Smooth muscle cell (in vitro differentiated cells): ENCODE measurements at regions not wholly inside any gene's neighbourhood (a gene's known extent, or its start where the extent isn't known, plus 50 kb on each side); places are given as distances from the start of the nearest gene placed in this dataset.

Source experiments
- DNase-seq: peaks from one replicate; lab custom pipeline; 2025; ENCODE audit not compliant: unreplicated experiment; lab: John Stamatoyannopoulos, UW
- H2AFZ ChIP-seq: fragments of 200-600 bp; sonication (generic); 2 replicates; pipeline ENCODE4 v1.6.0; 2016; ENCODE audit warnings: antibody characterized with exemption, low read depth, mild to moderate bottlenecking
- H3F3A ChIP-seq: fragments of 200-600 bp; sonication (generic); 2 replicates; pipeline ENCODE4 v1.6.0; 2017; ENCODE audit warnings: antibody characterized with exemption, low read depth
- H3K27ac ChIP-seq: fragments of 200-600 bp; sonication (generic); 2 replicates; pipeline ENCODE4 v1.5.1; 2016; ENCODE audit warnings: low read depth, mild to moderate bottlenecking
- H3K27me3 ChIP-seq: fragments of 200-600 bp; sonication (generic); 2 replicates; pipeline ENCODE4 v1.6.1; 2016; ENCODE audit warnings: low read depth, mild to moderate bottlenecking
- H3K36me3 ChIP-seq: fragments of 200-600 bp; sonication (generic); 2 replicates; pipeline ENCODE4 v1.5.1; 2016; ENCODE audit warnings: low read depth
- H3K4me1 ChIP-seq: fragments of 200-600 bp; sonication (generic); 2 replicates; pipeline ENCODE4 v1.5.1; 2016; ENCODE audit warnings: low read depth
- H3K4me2 ChIP-seq: fragments of 200-600 bp; sonication (generic); 2 replicates; pipeline ENCODE4 v1.6.0; 2016; ENCODE audit warnings: mild to moderate bottlenecking
- H3K4me3 ChIP-seq: fragments of 200-600 bp; sonication (generic); 2 replicates; pipeline ENCODE4 v1.5.1; 2016; ENCODE audit warnings: mild to moderate bottlenecking
- H3K79me2 ChIP-seq: fragments of 200-600 bp; sonication (generic); 2 replicates; pipeline ENCODE4 v1.6.0; 2016; ENCODE audit warnings: low read depth, mild to moderate bottlenecking
- H3K9ac ChIP-seq: fragments of 200-600 bp; sonication (generic); 2 replicates; pipeline ENCODE4 v1.6.0; 2016; ENCODE audit warnings: low read depth
- H3K9me3 ChIP-seq: fragments of 200-600 bp; sonication (generic); replicated peaks from 2 replicates; pipeline ENCODE4 v1.5.1; 2016; ENCODE audit warnings: low read depth
- H4K20me1 ChIP-seq: fragments of 200-600 bp; sonication (generic); 2 replicates; pipeline ENCODE4 v1.6.0; 2016; ENCODE audit warnings: low read depth
- CTCF ChIP-seq: fragments of 200-600 bp; sonication (generic); IDR thresholded peaks from 2 replicates; pipeline ENCODE4 v1.5.1; 2017; ENCODE audit warnings: borderline replicate concordance, mild to moderate bottlenecking, antibody characterized with exemption; ENCODE audit not compliant: insufficient read depth, poor library complexity, severe bottlenecking
- WGBS: methylation state at CpG from one replicate; pipeline ENCODE4 v1.1.7; 2016; ENCODE audit warnings: low lambda C conversion rate; 5-methylcytosine and 5-hydroxymethylcytosine counted together

- Histone ChIP-seq H3K4me3 (no peak overlapping the region), H3K9me3 (no peaks in the 10 kb centered on the region), H3K4me1 (no peaks in the 10 kb centered on the region), H4K20me1 (no peaks in the 10 kb centered on the region), H2AFZ (no peak overlapping the region), H3K79me2 (no peaks in the 10 kb centered on the region), H3K27me3 (no peaks in the 10 kb centered on the region), H3K9ac (no peak overlapping the region), H3K4me2 (no peak overlapping the region), H3K36me3 (no peaks in the 10 kb centered on the region), H3K27ac (no peak overlapping the region), H3F3A (no peaks in the 10 kb centered on the region)
- TF ChIP-seq CTCF = no peak
- no peak for DNase-seq
- 92% methylated on average over 3 of the region's 3 CpGs for WGBS
These were observed 302.4 kb upstream of the FAM174A start for GRCh38 chr5:100232736-100233135.

- no peaks in the 10 kb centered on the region for H4K20me1 ChIP-seq
- H3K27me3 ChIP-seq = no peaks in the 10 kb centered on the region
- WGBS = 88% methylated on average over 1 of the region's 1 CpG
- H3K79me2 ChIP-seq = no peaks in the 10 kb centered on the region
- no peaks in the 10 kb centered on the region for H3K9me3 ChIP-seq
- H3K4me3 ChIP-seq = no peak overlapping the region
- H3K4me2 ChIP-seq = no peak overlapping the region
- H3K27ac ChIP-seq = no peak overlapping the region
- no peaks in the 10 kb centered on the region for H3K36me3 ChIP-seq
- H3K9ac ChIP-seq = no peak overlapping the region
- H3K4me1 ChIP-seq = peaks cover 16% of the 10 kb centered on the region
- no peak for TF ChIP-seq CTCF
- H3F3A ChIP-seq = no peaks in the 10 kb centered on the region
- no peak overlapping the region for H2AFZ ChIP-seq
- DNase-seq = no peak
These were observed 346.4 kb upstream of the FAM174A start for GRCh38 chr5:100188778-100189177.

GRCh38 chr5:100188339-100188738 lies 346.8 kb upstream of the FAM174A start:
- no peak for DNase-seq
- no peak overlapping the region for H3K27ac ChIP-seq
- no peak for TF ChIP-seq CTCF
- H3K4me1 ChIP-seq = peaks cover 16% of the 10 kb centered on the region
- 75% methylated on average over 3 of the region's 3 CpGs for WGBS
- no peak overlapping the region for H2AFZ ChIP-seq
- no peak overlapping the region for H3K4me2 ChIP-seq
- no peaks in the 10 kb centered on the region for H3F3A ChIP-seq
- H3K36me3 ChIP-seq = no peaks in the 10 kb centered on the region
- no peaks in the 10 kb centered on the region for H3K79me2 ChIP-seq
- H3K27me3 ChIP-seq = no peaks in the 10 kb centered on the region
- H3K9me3 ChIP-seq = no peaks in the 10 kb centered on the region
- H3K9ac ChIP-seq = no peak overlapping the region
- H3K4me3 ChIP-seq = no peak overlapping the region
- H4K20me1 ChIP-seq = no peaks in the 10 kb centered on the region

GRCh38 chr5:100186181-100186580 lies 349.0 kb upstream of the FAM174A start:
- no peak overlapping the region for H3K27ac ChIP-seq
- no peaks in the 10 kb centered on the region for H4K20me1 ChIP-seq
- TF ChIP-seq CTCF = no peak
- DNase-seq = no peak
- H3K4me1 ChIP-seq = peaks cover 16% of the 10 kb centered on the region
- no peak overlapping the region for H3K4me3 ChIP-seq
- H3K79me2 ChIP-seq = no peaks in the 10 kb centered on the region
- no peaks in the 10 kb centered on the region for H3K36me3 ChIP-seq
- no peaks in the 10 kb centered on the region for H3F3A ChIP-seq
- WGBS = 80% methylated on average over 2 of the region's 2 CpGs
- H3K9me3 ChIP-seq = no peaks in the 10 kb centered on the region
- H2AFZ ChIP-seq = no peak overlapping the region
- H3K4me2 ChIP-seq = no peak overlapping the region
- no peak overlapping the region for H3K9ac ChIP-seq
- no peaks in the 10 kb centered on the region for H3K27me3 ChIP-seq
